ENCODE measurements at regions not wholly inside any gene's neighbourhood (a gene's known extent, or its start where the extent isn't known, plus 50 kb on each side); places are given as distances from the start of the nearest gene placed in this dataset.

GRCh38 chr1:229088711-229089110 is 182.2 kb upstream of the RAB4A start:
- TF ChIP-seq POLR2A (IDR thresholded peaks at IDR 0.05): no peak
- no peak for TF ChIP-seq CTCF (IDR thresholded peaks at IDR 0.05)
